ENCODE measurements at regions not wholly inside any gene's neighbourhood (a gene's known extent, or its start where the extent isn't known, plus 50 kb on each side); places are given as distances from the start of the nearest gene placed in this dataset.

GRCh38 chr2:238561230-238561629, 134.5 kb downstream of the ASB1 start:
- no peak for DNase-seq (ENCODE audit: low read depth in 2 of 2)

- no peak for DNase-seq (ENCODE audit: low read depth in 2 of 2)
These were observed 135.7 kb downstream of the ASB1 start for GRCh38 chr2:238562446-238562845.

- DNase-seq (ENCODE audit: low read depth in 2 of 2), result no peak
These were observed 136.8 kb downstream of the ASB1 start for GRCh38 chr2:238563551-238563950.

GRCh38 chr2:238564286-238564920, 137.7 kb downstream of the ASB1 start:
- DNase-seq (ENCODE audit: low read depth in 2 of 2), result no peak

- DNase-seq (ENCODE audit: low read depth in 2 of 2), result no peak
These were observed 138.3 kb downstream of the ASB1 start for GRCh38 chr2:238565031-238565430.

GRCh38 chr2:238566001-238566645, 139.4 kb downstream of the ASB1 start:
- no peak for DNase-seq (ENCODE audit: low read depth in 2 of 2)

GRCh38 chr2:238567067-238567855, 140.5 kb downstream of the ASB1 start:
- DNase-seq (ENCODE audit: low read depth in 2 of 2), result no peak

GRCh38 chr2:238567996-238568395, 141.3 kb downstream of the ASB1 start:
- no peak for DNase-seq (ENCODE audit: low read depth in 2 of 2)

GRCh38 chr2:238568455-238569440, 142.0 kb downstream of the ASB1 start:
- no peak for DNase-seq (ENCODE audit: low read depth in 2 of 2)

GRCh38 chr2:238569507-238570195, 142.9 kb downstream of the ASB1 start:
- no peak for DNase-seq (ENCODE audit: low read depth in 2 of 2)

GRCh38 chr2:238570391-238570790, 143.7 kb downstream of the ASB1 start:
- DNase-seq (ENCODE audit: low read depth in 2 of 2), result no peak

- DNase-seq (ENCODE audit: low read depth in 2 of 2), result no peak
These were observed 144.2 kb downstream of the ASB1 start for GRCh38 chr2:238570926-238571325.

- no peak for DNase-seq (ENCODE audit: low read depth in 2 of 2)
These were observed 145.1 kb downstream of the ASB1 start for GRCh38 chr2:238571661-238572372.

- DNase-seq (ENCODE audit: low read depth in 2 of 2), result no peak
These were observed 146.5 kb downstream of the ASB1 start for GRCh38 chr2:238573065-238573778.

GRCh38 chr2:238573916-238574315, 147.2 kb downstream of the ASB1 start:
- no peak for DNase-seq (ENCODE audit: low read depth in 2 of 2)

- no peak for DNase-seq (ENCODE audit: low read depth in 2 of 2)
These were observed 148.0 kb downstream of the ASB1 start for GRCh38 chr2:238574490-238575271.

GRCh38 chr2:238576674-238577073, 149.9 kb downstream of the ASB1 start:
- no peak for DNase-seq (ENCODE audit: low read depth in 2 of 2)

GRCh38 chr2:238578256-238578655, 151.5 kb downstream of the ASB1 start:
- DNase-seq (ENCODE audit: low read depth in 2 of 2), result no peak

GRCh38 chr2:238580486-238580885, 153.8 kb downstream of the ASB1 start:
- no peak for DNase-seq (ENCODE audit: low read depth in 2 of 2)
